GM13976 (cell line): ENCODE measurements at regions not wholly inside any gene's neighbourhood (a gene's known extent, or its start where the extent isn't known, plus 50 kb on each side); places are given as distances from the start of the nearest gene placed in this dataset.
"Not testable (repeated sequence)": the region's sequence is repeated elsewhere in the genome, so short reads cannot be mapped to it uniquely, and the experiment has no call there.

ENCODE experiments used
- DNase-seq: peaks from one replicate; pipeline ENCODE4 v3.0.0; 2012; ENCODE audit warnings: low spot score
- CTCF ChIP-seq: IDR thresholded peaks from 2 replicates; pipeline ENCODE4 v1.5.1; 2012; ENCODE audit warnings: borderline replicate concordance, mild to moderate bottlenecking; ENCODE audit not compliant: insufficient read depth; ENCODE audit errors: extremely low read depth, missing control alignments, control extremely low read depth
- in situ Hi-C: fragments of 300-500 bp; cut with MboI; formaldehyde crosslinking; loops from one replicate; pipeline ENCODE4 v1.12.0; 2022; ENCODE audit warnings: low sequenced_read_pairs, mixed read lengths, inconsistent platforms; ENCODE audit not compliant: unreplicated experiment

- no peak for DNase-seq
- in situ Hi-C loops, result no loop called here
- TF ChIP-seq CTCF, result no peak
Observed at GRCh38 chr4:162866565-162866964, 300.1 kb downstream of the NAF1 start.

- no peak for DNase-seq
- in situ Hi-C loops, result no loop called here
- TF ChIP-seq CTCF, result no peak
Observed at GRCh38 chr4:162865102-162865501, 301.6 kb downstream of the NAF1 start.

GRCh38 chr4:162853788-162854187 is 312.9 kb downstream of the NAF1 start:
- in situ Hi-C loops, result no loop called here
- DNase-seq, result no peak
- no peak for TF ChIP-seq CTCF

- in situ Hi-C loops, result no loop called here
- no peak for TF ChIP-seq CTCF
- no peak for DNase-seq
Observed at GRCh38 chr4:162852642-162853041, 314.0 kb downstream of the NAF1 start.

- DNase-seq, in situ Hi-C loops: not testable (repeated sequence)
Observed at GRCh38 chr4:162851241-162851758, 315.4 kb downstream of the NAF1 start.

- in situ Hi-C loops, result no loop called here
- DNase-seq, result no peak
- no peak for TF ChIP-seq CTCF
Observed at GRCh38 chr4:162849937-162850336, 316.8 kb downstream of the NAF1 start.

GRCh38 chr4:162847945-162848549 is 318.6 kb downstream of the NAF1 start:
- no peak for TF ChIP-seq CTCF
- in situ Hi-C loops, result no loop called here
- no peak for DNase-seq
